ENCODE measurements at regions not wholly inside any gene's neighbourhood (a gene's known extent, or its start where the extent isn't known, plus 50 kb on each side); places are given as distances from the start of the nearest gene placed in this dataset.

GRCh38 chr22:47776329-47776728, 1013.9 kb downstream of the TBC1D22A start:
- no peak overlapping the region for H3K4me3 ChIP-seq (ENCODE audit: low read depth, low read length)
- TF ChIP-seq, protein P1, sequence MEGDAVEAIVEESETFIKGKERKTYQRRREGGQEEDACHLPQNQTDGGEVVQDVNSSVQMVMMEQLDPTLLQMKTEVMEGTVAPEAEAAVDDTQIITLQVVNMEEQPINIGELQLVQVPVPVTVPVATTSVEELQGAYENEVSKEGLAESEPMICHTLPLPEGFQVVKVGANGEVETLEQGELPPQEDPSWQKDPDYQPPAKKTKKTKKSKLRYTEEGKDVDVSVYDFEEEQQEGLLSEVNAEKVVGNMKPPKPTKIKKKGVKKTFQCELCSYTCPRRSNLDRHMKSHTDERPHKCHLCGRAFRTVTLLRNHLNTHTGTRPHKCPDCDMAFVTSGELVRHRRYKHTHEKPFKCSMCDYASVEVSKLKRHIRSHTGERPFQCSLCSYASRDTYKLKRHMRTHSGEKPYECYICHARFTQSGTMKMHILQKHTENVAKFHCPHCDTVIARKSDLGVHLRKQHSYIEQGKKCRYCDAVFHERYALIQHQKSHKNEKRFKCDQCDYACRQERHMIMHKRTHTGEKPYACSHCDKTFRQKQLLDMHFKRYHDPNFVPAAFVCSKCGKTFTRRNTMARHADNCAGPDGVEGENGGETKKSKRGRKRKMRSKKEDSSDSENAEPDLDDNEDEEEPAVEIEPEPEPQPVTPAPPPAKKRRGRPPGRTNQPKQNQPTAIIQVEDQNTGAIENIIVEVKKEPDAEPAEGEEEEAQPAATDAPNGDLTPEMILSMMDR (IDR thresholded peaks at IDR 0.05; ENCODE audit: low read depth, low read length) = no peak
- TF ChIP-seq MYC (IDR thresholded peaks at IDR 0.05; ENCODE audit: low read depth, low read length) = no peak
- no peak for TF ChIP-seq POLR2A (IDR thresholded peaks at IDR 0.05; ENCODE audit: extremely low read depth, insufficient read length)
- TF ChIP-seq MAX (IDR thresholded peaks at IDR 0.05; ENCODE audit: low read depth, low read length) = no peak
- DNase-seq (ENCODE audit: low read depth) = no peak

- no peak for DNase-seq (ENCODE audit: low read depth)
- TF ChIP-seq, protein P1 (IDR thresholded peaks at IDR 0.05; ENCODE audit: low read depth, low read length) = no peak
- no peak for TF ChIP-seq MAX (IDR thresholded peaks at IDR 0.05; ENCODE audit: low read depth, low read length)
- no peak for TF ChIP-seq POLR2A (IDR thresholded peaks at IDR 0.05; ENCODE audit: extremely low read depth, insufficient read length)
- no peak for TF ChIP-seq MYC (IDR thresholded peaks at IDR 0.05; ENCODE audit: low read depth, low read length)
- H3K4me3 ChIP-seq (ENCODE audit: low read depth, low read length) = no peak overlapping the region
These were observed 1013.2 kb downstream of the TBC1D22A start for GRCh38 chr22:47775686-47776085.

- no peak for TF ChIP-seq MYC (IDR thresholded peaks at IDR 0.05; ENCODE audit: low read depth, low read length)
- TF ChIP-seq, protein P1 (IDR thresholded peaks at IDR 0.05; ENCODE audit: low read depth, low read length) = no peak
- no peak for TF ChIP-seq MAX (IDR thresholded peaks at IDR 0.05; ENCODE audit: low read depth, low read length)
- TF ChIP-seq POLR2A (IDR thresholded peaks at IDR 0.05; ENCODE audit: extremely low read depth, insufficient read length) = no peak
- DNase-seq (ENCODE audit: low read depth) = no peak
- no peak overlapping the region for H3K4me3 ChIP-seq (ENCODE audit: low read depth, low read length)
These were observed 1012.7 kb downstream of the TBC1D22A start for GRCh38 chr22:47775191-47775590.

GRCh38 chr22:47773635-47774034, 1011.2 kb downstream of the TBC1D22A start:
- TF ChIP-seq MAX (IDR thresholded peaks at IDR 0.05; ENCODE audit: low read depth, low read length) (no peak), MYC (IDR thresholded peaks at IDR 0.05; ENCODE audit: low read depth, low read length) (no peak), POLR2A (IDR thresholded peaks at IDR 0.05; ENCODE audit: extremely low read depth, insufficient read length) (no peak)
- TF ChIP-seq, protein P1 (IDR thresholded peaks at IDR 0.05; ENCODE audit: low read depth, low read length) = no peak
- H3K4me3 ChIP-seq (ENCODE audit: low read depth, low read length) = no peak overlapping the region
- no peak for DNase-seq (ENCODE audit: low read depth)

DNA sequence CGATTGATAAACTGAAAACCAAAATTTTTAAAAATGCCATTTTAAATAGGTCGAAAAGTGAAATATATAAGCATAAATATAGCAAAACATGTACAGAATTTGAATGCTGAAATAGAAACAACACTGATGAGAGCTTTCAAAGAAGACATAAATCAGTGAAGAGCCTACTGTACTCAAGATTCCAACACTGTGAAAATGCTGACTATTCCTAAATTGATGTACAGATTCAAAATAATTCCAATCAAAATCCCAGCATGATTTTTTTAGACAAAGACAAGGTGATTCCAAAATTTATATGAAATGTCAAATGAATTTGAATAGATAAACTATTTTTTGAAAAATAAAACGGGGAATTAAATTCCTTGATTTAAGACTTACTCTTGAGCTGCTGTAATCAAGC, 1010.4 kb downstream of the TBC1D22A start:
- no peak overlapping the region for H3K4me3 ChIP-seq (ENCODE audit: low read depth, low read length)
- DNase-seq (ENCODE audit: low read depth) = no peak
- TF ChIP-seq MYC (IDR thresholded peaks at IDR 0.05; ENCODE audit: low read depth, low read length) (no peak), POLR2A (IDR thresholded peaks at IDR 0.05; ENCODE audit: extremely low read depth, insufficient read length) (no peak), MAX (IDR thresholded peaks at IDR 0.05; ENCODE audit: low read depth, low read length) (no peak)
- TF ChIP-seq, protein P1 (IDR thresholded peaks at IDR 0.05; ENCODE audit: low read depth, low read length) = no peak

DNA sequence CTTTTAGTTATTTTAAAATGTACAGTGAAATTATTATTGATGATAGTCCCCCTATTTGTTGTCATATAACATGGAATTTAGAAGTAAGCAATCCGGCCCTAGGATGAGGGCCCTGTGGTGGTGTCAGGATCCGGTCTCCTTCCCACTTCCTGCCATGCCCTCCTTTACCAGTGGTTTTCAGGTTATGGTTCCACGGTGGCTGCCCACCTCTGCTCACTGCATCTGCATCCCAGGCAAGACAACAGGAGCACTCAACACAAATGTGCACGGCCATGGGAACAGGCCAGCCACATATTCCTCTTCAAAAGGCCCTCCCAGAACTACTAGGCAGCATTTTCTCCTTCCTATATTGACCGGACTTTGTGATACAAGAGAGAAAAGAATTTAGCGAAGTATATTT, 1007.2 kb downstream of the TBC1D22A start:
- H3K4me3 ChIP-seq (ENCODE audit: low read depth, low read length) = no peak overlapping the region
- no peak for DNase-seq (ENCODE audit: low read depth)
- TF ChIP-seq MYC (IDR thresholded peaks at IDR 0.05; ENCODE audit: low read depth, low read length) = no peak
- no peak for TF ChIP-seq POLR2A (IDR thresholded peaks at IDR 0.05; ENCODE audit: extremely low read depth, insufficient read length)
- TF ChIP-seq MAX (IDR thresholded peaks at IDR 0.05; ENCODE audit: low read depth, low read length) = no peak
- TF ChIP-seq, protein P1 (IDR thresholded peaks at IDR 0.05; ENCODE audit: low read depth, low read length) = no peak

Measured in NB4 (cell line).